Ectodermal cell (in vitro differentiated cells): ENCODE measurements at regions not wholly inside any gene's neighbourhood (a gene's known extent, or its start where the extent isn't known, plus 50 kb on each side); places are given as distances from the start of the nearest gene placed in this dataset.
"Not testable (repeated sequence)": the region's sequence is repeated elsewhere in the genome, so short reads cannot be mapped to it uniquely, and the experiment has no call there.

ENCODE experiments used
- H3K27ac ChIP-seq: 2 replicates; pipeline ENCODE4 v1.7.0; 2013; ENCODE audit warnings: mild to moderate bottlenecking, low read depth, low read length; ENCODE audit not compliant: insufficient read depth, poor library complexity, severe bottlenecking
- H3K27me3 ChIP-seq: 2 replicates; pipeline ENCODE4 v1.7.0; 2013; ENCODE audit warnings: mild to moderate bottlenecking, low read length; ENCODE audit not compliant: insufficient read depth, control insufficient read depth, poor library complexity, severe bottlenecking
- H3K36me3 ChIP-seq: one replicate; pipeline ENCODE4 v1.7.0; 2013; ENCODE audit warnings: low read length; ENCODE audit not compliant: control insufficient read depth, insufficient read depth
- H3K4me1 ChIP-seq: one replicate; pipeline ENCODE4 v1.7.0; 2013; ENCODE audit warnings: low read length; ENCODE audit not compliant: control insufficient read depth, insufficient read depth
- H3K4me3 ChIP-seq: 2 replicates; pipeline ENCODE4 v1.7.0; 2013; ENCODE audit warnings: low read depth, low read length, control low read depth; ENCODE audit not compliant: insufficient read depth
- H3K9me3 ChIP-seq: 2 replicates; pipeline ENCODE4 v1.7.0; 2013; ENCODE audit warnings: mild to moderate bottlenecking, low read length, moderate library complexity; ENCODE audit not compliant: control insufficient read depth
- WGBS, 2 experiments: methylation state at CpG; one replicate each; pipeline ENCODE4 v1.1.7; 2013; ENCODE audit warnings: missing lambda C conversion rate in 2 of 2; 5-methylcytosine and 5-hydroxymethylcytosine counted together

DNA sequence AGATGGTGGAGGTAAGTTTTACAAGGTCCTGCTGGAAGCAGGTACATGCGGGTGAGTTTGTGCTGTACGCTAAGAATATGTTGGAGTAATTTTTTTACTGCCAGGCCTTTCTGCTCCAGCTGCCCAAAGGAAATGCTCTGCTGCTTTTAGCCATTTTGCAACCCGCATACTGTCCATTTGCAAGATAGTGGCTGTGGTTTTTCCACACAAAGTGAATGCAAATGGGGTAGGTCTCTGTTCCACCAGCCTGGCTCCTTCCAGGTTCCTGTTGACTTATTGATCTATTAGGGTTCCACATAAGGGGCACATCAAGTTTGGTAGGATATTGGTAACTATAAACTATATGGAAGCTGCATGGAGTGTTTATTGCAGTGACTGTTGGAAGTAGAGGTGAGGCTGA, 227.1 kb downstream of the SI start:
- Histone ChIP-seq H3K9me3 (no peaks in the 10 kb centered on the region), H3K27me3 (no peaks in the 10 kb centered on the region), H3K4me1 (no peaks in the 10 kb centered on the region), H3K36me3 (no peaks in the 10 kb centered on the region), H3K27ac (no peak overlapping the region), H3K4me3 (no peak overlapping the region)
- WGBS, 2 experiments = 71 to 89% methylated on average over 3 of the region's 3 CpGs

DNA sequence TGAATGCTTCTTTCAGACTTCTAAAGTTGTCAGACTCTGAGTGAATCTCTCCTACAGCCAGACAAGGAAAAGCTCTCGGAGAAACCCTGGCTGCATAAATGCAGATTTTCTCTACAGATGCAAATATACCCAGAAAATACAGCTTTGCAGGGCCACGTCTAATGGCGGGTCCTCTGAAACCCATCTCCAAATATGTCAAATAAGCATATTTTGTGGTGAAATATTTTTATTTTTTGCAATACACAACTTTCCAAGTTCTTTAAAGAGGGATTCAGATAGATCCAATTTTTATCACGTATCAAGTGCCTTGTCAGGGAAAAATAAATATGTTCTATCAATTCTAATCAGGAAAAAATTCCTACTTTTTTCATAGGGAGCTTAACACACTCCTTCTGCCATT, 229.4 kb downstream of the SI start:
- Histone ChIP-seq H3K9me3 (no peaks in the 10 kb centered on the region), H3K4me1 (no peaks in the 10 kb centered on the region), H3K4me3 (no peak overlapping the region), H3K36me3 (no peaks in the 10 kb centered on the region), H3K27ac (no peak overlapping the region), H3K27me3 (no peaks in the 10 kb centered on the region)
- WGBS, 2 experiments = 91 to 92% methylated on average over 1 to 2 of the region's 4 CpGs

DNA sequence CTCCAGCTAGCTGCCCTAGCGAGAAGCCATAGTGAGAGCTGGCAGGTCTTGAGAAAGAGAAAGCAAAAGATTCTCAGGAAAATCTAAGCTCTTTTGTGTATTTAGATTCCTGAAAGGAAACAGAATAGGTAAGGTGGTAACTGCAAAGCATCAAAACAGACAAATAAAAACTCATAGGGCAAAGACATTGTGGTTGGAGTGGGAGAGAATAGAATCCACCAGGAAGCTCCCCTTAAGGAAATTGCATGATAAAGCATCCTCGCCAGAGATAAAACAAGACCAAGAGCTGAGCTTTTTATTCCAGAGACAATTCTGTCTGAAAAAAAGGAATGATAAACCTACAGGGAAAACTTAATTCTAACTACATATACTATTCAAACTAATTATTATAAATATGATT, 232.6 kb downstream of the SI start:
- no peak overlapping the region for H3K4me3 ChIP-seq
- no peaks in the 10 kb centered on the region for H3K4me1 ChIP-seq
- H3K36me3 ChIP-seq = no peaks in the 10 kb centered on the region
- H3K9me3 ChIP-seq = no peaks in the 10 kb centered on the region
- WGBS, 2 experiments = 69 to 77% methylated on average over 1 to 2 of the region's 2 CpGs
- no peak overlapping the region for H3K27ac ChIP-seq
- no peaks in the 10 kb centered on the region for H3K27me3 ChIP-seq

DNA sequence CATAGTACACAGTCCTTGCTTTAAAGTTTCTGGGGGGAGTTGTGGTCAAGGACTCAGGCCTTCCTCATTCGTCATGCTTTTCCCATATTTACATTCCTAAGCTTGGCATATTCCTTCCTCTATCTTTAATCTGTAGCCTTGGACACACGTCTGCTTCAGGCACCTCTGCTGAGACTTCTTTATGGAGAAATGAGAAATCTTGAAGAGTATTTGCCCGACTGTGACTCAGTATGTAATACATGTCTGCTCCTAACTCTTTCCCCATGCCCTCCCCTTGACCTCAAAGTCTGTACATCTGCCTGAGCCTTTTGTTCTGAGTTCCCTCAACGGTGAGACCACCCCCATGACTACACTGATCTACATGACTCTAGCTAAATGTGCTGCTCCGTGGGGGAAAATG, 246.1 kb downstream of the SI start:
- Histone ChIP-seq H3K27ac (no peak overlapping the region), H3K4me1 (no peaks in the 10 kb centered on the region), H3K4me3 (no peak overlapping the region), H3K9me3 (no peaks in the 10 kb centered on the region), H3K27me3 (no peaks in the 10 kb centered on the region), H3K36me3 (no peaks in the 10 kb centered on the region)
- 86 to 94% methylated on average over 5 of the region's 5 CpGs for WGBS, 2 experiments

DNA sequence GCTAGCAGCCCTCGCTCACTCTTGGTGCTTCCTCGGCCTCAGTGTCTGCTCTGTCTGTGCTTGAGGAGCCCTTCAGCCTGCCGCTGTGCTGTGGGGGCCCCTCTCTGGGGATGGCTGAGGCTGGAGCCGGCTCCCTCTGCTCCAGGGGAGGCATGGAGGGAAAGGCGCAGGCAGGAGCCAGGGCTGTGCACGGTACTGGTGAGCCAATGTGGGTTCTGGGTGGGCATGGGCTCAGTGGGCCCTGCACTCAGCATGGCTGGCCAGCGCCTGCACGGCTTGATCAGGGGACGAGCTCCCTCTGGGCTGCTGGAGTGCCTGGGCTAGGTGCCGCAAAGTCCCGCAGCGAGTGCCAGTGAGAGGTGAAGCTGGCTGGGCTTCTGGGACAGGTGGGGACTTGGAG, 260.0 kb downstream of the SI start:
- H3K4me1 ChIP-seq = no peaks in the 10 kb centered on the region
- WGBS, 2 experiments = 96% methylated on average over 12 of the region's 12 CpGs
- H3K27me3 ChIP-seq = no peaks in the 10 kb centered on the region
- H3K4me3 ChIP-seq = no peak overlapping the region
- no peaks in the 10 kb centered on the region for H3K36me3 ChIP-seq
- H3K9me3 ChIP-seq = no peaks in the 10 kb centered on the region
- H3K27ac ChIP-seq = no peak overlapping the region

DNA sequence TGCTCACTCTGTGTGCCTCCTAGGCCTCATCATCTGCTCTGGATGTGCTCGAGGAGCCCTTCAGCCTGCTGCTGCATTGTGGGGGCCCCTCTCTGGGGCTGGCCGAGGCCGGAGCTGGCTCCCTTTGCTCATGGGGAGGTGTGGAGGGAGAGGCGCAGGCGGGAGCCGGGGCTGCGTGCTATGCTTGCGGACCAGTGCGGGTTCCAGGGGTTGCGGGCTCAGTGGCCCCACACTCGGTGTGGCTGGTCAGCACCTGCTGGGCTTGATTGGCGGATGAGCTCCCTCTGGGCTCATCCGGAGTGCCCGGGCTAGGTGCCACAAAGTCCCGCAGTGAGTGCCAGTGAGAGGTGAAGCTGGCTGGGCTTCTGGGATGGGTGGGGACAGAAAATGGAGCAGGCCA, 264.2 kb downstream of the SI start:
- WGBS, 2 experiments = 94 to 95% methylated on average over 15 of the region's 15 CpGs
- H3K9me3 ChIP-seq = no peaks in the 10 kb centered on the region
- no peaks in the 10 kb centered on the region for H3K4me1 ChIP-seq
- no peak overlapping the region for H3K27ac ChIP-seq
- no peaks in the 10 kb centered on the region for H3K36me3 ChIP-seq
- no peak overlapping the region for H3K4me3 ChIP-seq
- H3K27me3 ChIP-seq = no peaks in the 10 kb centered on the region

DNA sequence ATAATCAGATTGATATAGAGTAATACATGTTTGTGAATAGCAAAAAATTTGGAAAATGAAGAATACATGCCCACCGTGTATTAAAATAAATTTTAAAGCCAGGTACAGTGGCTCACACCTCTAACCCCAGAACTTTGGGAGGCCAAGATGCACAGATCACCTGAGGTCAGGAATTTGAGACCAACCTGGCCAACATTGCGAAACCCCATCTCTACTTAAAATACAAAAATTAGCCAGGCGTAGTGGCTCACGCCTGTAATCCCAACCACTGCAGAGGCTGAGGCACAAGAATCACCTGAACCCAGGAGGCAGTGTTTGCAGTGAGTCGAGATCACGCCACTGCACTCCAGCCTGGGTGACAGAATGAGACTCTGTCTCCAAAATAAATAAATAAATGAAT, 266.3 kb downstream of the SI start:
- Histone ChIP-seq H3K9me3 (no peaks in the 10 kb centered on the region), H3K27ac (no peak overlapping the region), H3K4me1 (no peaks in the 10 kb centered on the region), H3K27me3 (no peaks in the 10 kb centered on the region), H3K36me3 (no peaks in the 10 kb centered on the region), H3K4me3 (no peak overlapping the region)
- 88 to 94% methylated on average over 6 of the region's 6 CpGs for WGBS, 2 experiments

DNA sequence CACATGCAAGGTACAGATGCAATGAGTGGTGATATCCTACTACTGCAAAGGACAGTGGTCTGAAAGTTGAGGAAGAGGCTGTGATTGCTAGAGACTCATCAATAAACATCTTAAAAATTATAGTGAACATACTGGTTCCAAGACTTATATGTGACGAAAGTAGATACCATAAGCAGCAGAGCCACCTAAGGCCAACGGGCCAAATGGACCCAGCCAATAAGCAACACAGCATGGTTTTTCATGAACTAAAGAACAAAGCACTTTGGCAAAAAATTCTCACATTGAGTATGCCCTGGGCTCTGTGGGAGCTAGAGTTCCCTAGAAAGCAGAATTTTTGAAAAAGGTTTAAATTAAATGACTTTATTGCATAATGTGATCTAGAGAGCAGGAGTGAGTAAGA, 272.1 kb downstream of the SI start:
- Histone ChIP-seq H3K9me3 (no peaks in the 10 kb centered on the region), H3K27me3 (no peaks in the 10 kb centered on the region), H3K4me1 (no peaks in the 10 kb centered on the region), H3K36me3 (no peaks in the 10 kb centered on the region), H3K4me3 (no peak overlapping the region), H3K27ac (no peak overlapping the region)
- WGBS, 2 experiments = 68 to 76% methylated on average over 2 of the region's 2 CpGs

DNA sequence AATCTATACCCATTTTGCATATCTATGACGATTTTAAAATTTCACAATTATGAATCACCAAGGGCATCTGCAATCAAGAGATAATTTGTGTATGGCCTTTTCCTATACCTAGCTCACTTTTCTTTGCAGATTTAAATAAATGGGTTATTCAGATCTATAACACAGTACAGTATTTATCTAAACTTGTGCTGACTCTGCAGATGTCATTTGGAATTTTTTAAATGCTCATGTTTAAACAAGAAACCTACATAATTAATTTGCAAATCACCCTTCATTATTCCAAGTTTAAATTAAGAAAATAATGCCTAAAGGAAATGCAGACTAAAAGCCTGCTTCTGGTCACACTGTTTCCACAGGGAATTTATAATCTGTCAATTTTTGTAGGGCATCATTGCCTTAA, 284.2 kb downstream of the SI start:
- Histone ChIP-seq H3K36me3 (no peaks in the 10 kb centered on the region), H3K4me1 (no peaks in the 10 kb centered on the region)
- WGBS, 2 experiments = 86% methylated on average over 1 of the region's 1 CpG; no CpG with 5 or more reads in 1 of the 2 experiments

DNA sequence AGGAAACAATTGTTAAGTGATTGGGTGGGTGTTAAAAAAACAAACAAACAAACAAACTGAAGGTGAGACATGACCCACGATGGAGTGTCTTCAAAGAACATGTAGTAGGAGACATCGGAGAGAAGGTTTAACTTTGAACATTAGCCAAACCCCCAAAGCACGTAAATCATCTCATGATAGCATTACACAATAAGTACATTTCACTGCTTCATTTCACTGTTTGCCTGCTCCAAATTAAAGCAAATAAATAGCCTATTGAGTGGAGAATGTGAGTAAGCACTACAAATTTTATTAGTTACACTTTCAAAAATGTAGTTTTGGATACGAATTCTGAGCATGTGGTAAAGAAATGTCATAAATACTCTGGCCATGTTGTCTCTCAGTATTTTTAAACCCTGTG, 287.0 kb downstream of the SI start:
- Histone ChIP-seq H3K4me3 (no peak overlapping the region), H3K27me3 (no peaks in the 10 kb centered on the region), H3K4me1 (no peaks in the 10 kb centered on the region), H3K27ac (no peak overlapping the region), H3K9me3 (no peaks in the 10 kb centered on the region), H3K36me3 (no peaks in the 10 kb centered on the region)
- 89 to 93% methylated on average over 3 to 4 of the region's 4 CpGs for WGBS, 2 experiments

More for the DNA sequence above, 284.2 kb downstream of the SI start:
- no peaks in the 10 kb centered on the region for H3K9me3 ChIP-seq
- H3K27ac ChIP-seq = no peak overlapping the region
- H3K4me3 ChIP-seq = no peak overlapping the region
- no peaks in the 10 kb centered on the region for H3K27me3 ChIP-seq

DNA sequence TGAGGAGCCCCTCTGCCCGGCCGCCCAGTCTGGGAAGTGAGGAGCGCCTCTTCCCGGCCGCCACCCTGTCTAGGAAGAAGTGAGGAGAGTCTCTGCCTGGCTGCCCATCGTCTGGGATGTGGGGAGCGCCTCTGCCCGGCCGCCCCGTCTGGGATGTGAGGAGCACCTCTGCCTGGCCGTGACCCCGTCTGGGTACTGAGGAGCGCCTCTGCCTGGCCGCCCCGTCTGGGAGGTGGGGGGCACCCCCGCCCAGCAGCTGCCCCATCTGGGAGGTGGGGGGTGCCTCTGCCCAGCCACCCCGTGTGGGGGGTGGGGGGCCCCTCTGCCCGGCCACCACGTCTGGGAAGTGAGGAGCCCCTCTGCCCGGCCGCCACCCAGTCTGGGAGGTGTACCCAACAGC, 293.9 kb downstream of the SI start:
- 94 to 96% methylated on average over 15 to 19 of the region's 21 CpGs for WGBS, 2 experiments
- H3K27me3 ChIP-seq, H3K9me3 ChIP-seq, H3K4me1 ChIP-seq, H3K27ac ChIP-seq, H3K4me3 ChIP-seq, H3K36me3 ChIP-seq: not testable (repeated sequence)
